CD8-positive, alpha-beta memory T cell (primary cell): ENCODE measurements at regions not wholly inside any gene's neighbourhood (a gene's known extent, or its start where the extent isn't known, plus 50 kb on each side); places are given as distances from the start of the nearest gene placed in this dataset.
"Not testable (repeated sequence)": the region's sequence is repeated elsewhere in the genome, so short reads cannot be mapped to it uniquely, and the experiment has no call there.

Experiments used
- CTCF ChIA-PET: fragments of 350-600 bp; sonication (Branson Sonifier 250); formaldehyde crosslinking; loops from one replicate; lab custom pipeline; 2021; ENCODE audit warnings: antibody characterized with exemption; lab: Charles Lee
- POLR2A ChIA-PET: fragments of 350-600 bp; sonication (Branson Sonifier 250); formaldehyde crosslinking; loops from one replicate; lab custom pipeline; 2021; ENCODE audit warnings: antibody characterized with exemption; lab: Charles Lee
- DNase-seq, 5 donors: peaks; one replicate each; pipeline versions ENCODE4 v3.0.0 to v3.0.0-alpha.2; 2020 to 2022; ENCODE audit warnings: mixed read lengths in 1 of 5
- H3K27ac ChIP-seq: one replicate; pipeline ENCODE4 v1.7.0; 2013; ENCODE audit warnings: low read depth, mild to moderate bottlenecking, low read length, moderate library complexity
- H3K27me3 ChIP-seq: 2 replicates; pipeline ENCODE4 v1.7.0; 2013; ENCODE audit warnings: low read length, mild to moderate bottlenecking; ENCODE audit not compliant: insufficient read depth, poor library complexity, severe bottlenecking
- H3K36me3 ChIP-seq: 2 replicates; pipeline ENCODE4 v1.7.0; 2013; ENCODE audit warnings: mild to moderate bottlenecking, low read length, moderate library complexity; ENCODE audit not compliant: insufficient read depth
- H3K4me1 ChIP-seq: 2 replicates; pipeline ENCODE4 v1.7.0; 2013; ENCODE audit warnings: mild to moderate bottlenecking, low read length, moderate library complexity; ENCODE audit not compliant: insufficient read depth
- H3K4me3 ChIP-seq: 2 replicates; pipeline ENCODE4 v1.7.0; 2013; ENCODE audit warnings: mild to moderate bottlenecking, low read length
- H3K9me3 ChIP-seq: 2 replicates; pipeline ENCODE4 v1.7.0; 2013; ENCODE audit warnings: mild to moderate bottlenecking, low read length
- H3K27ac Mint-ChIP-seq, 8 donors: one replicate each; pipeline ENCODE4 v1.8.0; 2020 to 2021; ENCODE audit warnings: mixed read lengths in 8 of 8, mild to moderate bottlenecking in 6 of 8, inconsistent platforms in 3 of 8, moderate library complexity in 3 of 8
- H3K27me3 Mint-ChIP-seq, 2 donors: one replicate each; pipeline ENCODE4 v1.8.0; 2020 to 2021; ENCODE audit warnings: mixed read lengths in 2 of 2, mild to moderate bottlenecking in 1 of 2, moderate library complexity in 1 of 2
- H3K36me3 Mint-ChIP-seq, 3 donors: one replicate each; pipeline ENCODE4 v1.8.0; 2020 to 2021; ENCODE audit warnings: mixed read lengths in 3 of 3, inconsistent platforms in 1 of 3, mild to moderate bottlenecking in 1 of 3
- H3K4me1 Mint-ChIP-seq, 3 donors: one replicate each; pipeline ENCODE4 v1.8.0; 2020 to 2021; ENCODE audit warnings: mixed read lengths in 3 of 3, inconsistent platforms in 1 of 3, mild to moderate bottlenecking in 1 of 3
- H3K4me3 Mint-ChIP-seq, 7 donors: one replicate each; pipeline ENCODE4 v1.8.0; 2020 to 2021; ENCODE audit warnings: mixed read lengths in 7 of 7, mild to moderate bottlenecking in 6 of 7, moderate library complexity in 4 of 7, inconsistent platforms in 2 of 7
- H3K9me3 Mint-ChIP-seq, 5 donors: one replicate each; pipeline ENCODE4 v1.8.0; 2020 to 2022; ENCODE audit warnings: mixed read lengths in 5 of 5, mild to moderate bottlenecking in 3 of 5, moderate library complexity in 2 of 5, inconsistent platforms in 1 of 5

DNA sequence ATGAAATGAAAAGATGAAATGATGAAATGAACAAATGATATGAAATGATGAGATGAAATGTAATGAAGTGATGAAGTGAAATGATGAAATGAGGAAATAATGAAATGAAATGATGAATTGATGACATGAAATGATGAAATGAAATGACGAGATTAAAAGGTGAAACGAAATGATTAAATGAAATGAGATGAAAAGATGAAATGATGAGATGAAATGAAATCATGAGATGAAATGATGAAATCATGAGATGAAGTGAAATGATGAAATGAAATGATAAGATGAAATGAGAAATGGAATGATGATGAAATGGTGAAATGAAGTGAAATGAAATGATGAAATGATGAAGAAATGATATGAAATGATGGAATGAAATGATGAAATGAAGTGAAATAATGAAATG, 221.7 kb upstream of the VKORC1L1 start:
- H3K27me3 ChIP-seq, H3K36me3 Mint-ChIP-seq, H3K4me3 ChIP-seq, H3K27me3 Mint-ChIP-seq, H3K4me3 Mint-ChIP-seq, H3K4me1 Mint-ChIP-seq, DNase-seq, H3K9me3 Mint-ChIP-seq, H3K9me3 ChIP-seq, H3K27ac ChIP-seq, H3K27ac Mint-ChIP-seq, POLR2A ChIA-PET, H3K4me1 ChIP-seq, CTCF ChIA-PET, H3K36me3 ChIP-seq: not testable (repeated sequence)

DNA sequence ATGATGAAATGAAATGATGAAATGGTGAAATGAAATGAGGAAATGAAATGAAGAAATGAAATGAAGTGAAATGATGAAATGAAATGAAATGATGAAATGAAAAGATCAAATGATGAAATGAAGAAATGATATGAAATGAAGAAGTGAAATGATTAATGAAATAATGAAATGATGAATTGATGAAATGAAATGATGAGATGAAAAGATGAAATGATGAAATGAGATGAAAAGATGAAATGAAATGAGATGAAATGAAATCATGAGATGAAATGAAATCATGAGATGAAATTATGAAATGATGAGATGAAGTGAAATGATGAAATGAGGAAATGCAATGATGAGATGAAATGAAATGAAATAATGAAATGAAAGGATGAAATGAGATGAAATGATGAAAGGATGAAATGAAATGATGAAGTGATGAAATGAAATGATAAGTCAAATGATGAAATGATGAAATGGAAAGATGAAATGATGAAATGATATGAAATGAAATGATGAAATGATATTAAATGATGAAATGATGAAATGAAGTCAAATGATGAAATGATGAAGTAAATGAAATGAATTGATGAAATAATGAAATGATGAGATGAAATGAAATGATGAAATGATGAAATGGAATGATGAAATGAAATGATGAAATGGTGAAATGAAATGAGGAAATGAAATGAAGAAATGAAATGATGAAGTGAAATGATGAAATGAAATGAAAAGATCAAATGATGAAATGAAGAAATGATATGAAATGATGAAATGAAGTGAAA, 220.9 kb upstream of the VKORC1L1 start:
- H3K27ac Mint-ChIP-seq = peak overlapping the region in 1 of 8 donors; percentile 92
- H3K36me3 Mint-ChIP-seq, H3K36me3 ChIP-seq, H3K27me3 Mint-ChIP-seq, H3K27ac ChIP-seq, H3K4me1 ChIP-seq, H3K4me1 Mint-ChIP-seq, POLR2A ChIA-PET, CTCF ChIA-PET, H3K27me3 ChIP-seq, H3K4me3 Mint-ChIP-seq, H3K9me3 Mint-ChIP-seq, H3K4me3 ChIP-seq, DNase-seq, H3K9me3 ChIP-seq: not testable (repeated sequence)

- H3K27me3 Mint-ChIP-seq, H3K27ac Mint-ChIP-seq, H3K27me3 ChIP-seq, CTCF ChIA-PET, DNase-seq, H3K9me3 Mint-ChIP-seq, H3K4me3 Mint-ChIP-seq, H3K36me3 ChIP-seq, H3K4me3 ChIP-seq, H3K36me3 Mint-ChIP-seq, POLR2A ChIA-PET, H3K9me3 ChIP-seq, H3K27ac ChIP-seq, H3K4me1 Mint-ChIP-seq, H3K4me1 ChIP-seq: not testable (repeated sequence)
Measured at GRCh38 chr7:65652669-65653068, 220.2 kb upstream of the VKORC1L1 start.

DNA sequence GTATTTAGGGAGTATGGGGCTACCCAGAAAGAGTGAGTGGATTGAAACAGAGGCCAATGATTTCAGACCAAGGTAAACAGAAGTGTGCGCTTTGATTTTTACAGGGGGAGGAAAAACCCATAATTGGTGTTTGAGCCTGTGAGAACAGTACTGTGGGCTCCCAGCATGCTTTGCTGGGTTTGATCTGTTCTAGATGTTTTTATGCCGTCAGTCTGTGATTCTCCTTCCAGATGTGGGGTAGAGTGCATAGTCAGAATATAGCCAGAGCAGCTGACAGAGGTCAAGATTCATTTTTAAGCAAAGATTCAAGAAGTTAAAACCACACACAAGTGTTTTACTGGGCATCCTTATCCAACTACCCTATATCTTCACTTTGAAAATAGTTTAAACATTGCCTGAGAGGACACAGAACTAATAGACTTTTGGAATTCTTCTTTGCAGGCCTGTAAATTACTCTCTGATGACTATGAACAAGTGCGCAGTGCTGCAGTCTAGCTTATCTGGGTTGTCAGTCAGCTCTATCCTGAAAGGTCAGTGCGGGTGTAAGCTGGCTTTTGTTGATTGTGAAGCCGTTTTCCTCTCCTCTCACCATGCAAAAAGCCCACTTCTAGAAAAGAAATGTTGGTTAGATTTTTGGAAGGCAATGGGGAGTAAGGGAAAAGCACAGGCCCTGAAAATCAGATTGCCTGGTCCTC, 216.2 kb upstream of the VKORC1L1 start:
- H3K4me1 ChIP-seq, CTCF ChIA-PET, H3K27ac Mint-ChIP-seq, H3K27me3 Mint-ChIP-seq, H3K9me3 ChIP-seq, H3K36me3 ChIP-seq, H3K27ac ChIP-seq, POLR2A ChIA-PET, H3K4me1 Mint-ChIP-seq, H3K36me3 Mint-ChIP-seq, H3K4me3 Mint-ChIP-seq, H3K4me3 ChIP-seq, H3K9me3 Mint-ChIP-seq, DNase-seq, H3K27me3 ChIP-seq: not testable (repeated sequence)

DNA sequence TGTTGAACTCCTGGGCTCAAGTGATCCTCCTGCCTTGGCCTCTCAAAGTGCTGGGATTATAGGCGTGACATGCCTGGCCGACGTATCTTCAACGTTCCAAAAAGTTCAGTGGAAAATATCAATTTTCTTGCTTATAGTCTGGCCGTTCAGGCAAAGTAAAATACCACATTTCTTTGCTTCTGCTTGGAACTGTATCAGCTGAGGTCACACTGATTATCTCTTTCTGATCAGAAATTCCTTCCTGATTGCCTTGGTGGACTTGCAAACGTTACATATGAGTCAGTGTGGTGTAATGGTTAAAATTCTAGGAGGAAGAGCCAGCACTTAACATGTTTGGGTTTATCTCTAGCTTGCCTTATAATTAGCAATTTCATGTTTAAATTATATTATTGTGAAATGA, 189.5 kb upstream of the VKORC1L1 start:
- H3K9me3 Mint-ChIP-seq, CTCF ChIA-PET, POLR2A ChIA-PET, H3K27me3 Mint-ChIP-seq, H3K4me1 ChIP-seq, H3K9me3 ChIP-seq, H3K4me1 Mint-ChIP-seq, H3K27me3 ChIP-seq, H3K36me3 ChIP-seq, H3K4me3 ChIP-seq, DNase-seq, H3K27ac ChIP-seq, H3K27ac Mint-ChIP-seq, H3K36me3 Mint-ChIP-seq, H3K4me3 Mint-ChIP-seq: not testable (repeated sequence)

DNA sequence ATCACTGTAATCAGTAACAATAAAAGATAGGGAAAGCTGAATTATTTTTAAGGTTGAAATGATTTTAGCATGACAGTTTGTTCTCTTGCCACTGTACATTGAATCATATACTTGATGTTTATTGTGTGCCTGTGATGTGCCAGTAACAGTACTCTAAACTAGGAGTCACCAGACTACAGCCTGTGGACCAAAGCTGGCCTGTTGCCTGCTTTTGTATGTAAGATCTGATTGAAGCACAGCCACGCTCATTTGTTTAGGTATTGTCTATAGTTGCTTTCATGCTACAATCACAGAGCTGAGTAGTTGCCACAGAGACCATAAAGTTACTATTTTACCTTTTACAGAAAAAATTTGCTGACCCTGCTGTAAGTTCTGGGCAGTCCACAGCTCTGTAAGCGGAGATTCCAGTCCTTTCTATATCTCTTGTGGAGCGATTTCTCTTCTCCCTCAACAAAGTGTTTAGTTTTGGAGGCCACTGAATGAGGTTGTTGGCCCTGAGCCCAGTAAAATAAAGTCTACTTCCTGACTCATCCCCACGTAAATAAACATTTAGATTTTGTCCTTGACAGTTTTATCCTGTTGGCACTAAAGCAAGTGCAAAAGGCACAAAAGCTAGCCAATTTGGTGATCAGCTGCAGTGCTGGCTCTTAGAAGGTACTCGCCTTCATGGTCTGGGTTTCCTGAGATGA, 173.7 kb upstream of the VKORC1L1 start:
- H3K27me3 Mint-ChIP-seq, H3K9me3 ChIP-seq, H3K4me1 ChIP-seq, DNase-seq, H3K27me3 ChIP-seq, H3K4me3 ChIP-seq, H3K9me3 Mint-ChIP-seq, H3K27ac ChIP-seq, H3K27ac Mint-ChIP-seq, H3K36me3 Mint-ChIP-seq, H3K4me1 Mint-ChIP-seq, H3K36me3 ChIP-seq, H3K4me3 Mint-ChIP-seq, CTCF ChIA-PET, POLR2A ChIA-PET: not testable (repeated sequence)

- CTCF ChIA-PET, H3K4me3 Mint-ChIP-seq, DNase-seq, H3K27me3 Mint-ChIP-seq, H3K36me3 ChIP-seq, H3K4me1 Mint-ChIP-seq, POLR2A ChIA-PET, H3K9me3 Mint-ChIP-seq, H3K9me3 ChIP-seq, H3K27me3 ChIP-seq, H3K4me1 ChIP-seq, H3K4me3 ChIP-seq, H3K27ac ChIP-seq, H3K36me3 Mint-ChIP-seq: not testable (repeated sequence)
- peak overlapping the region in 1 of 8 donors; percentile 69 for H3K27ac Mint-ChIP-seq
Measured at GRCh38 chr7:65699715-65700356, 173.0 kb upstream of the VKORC1L1 start.

GRCh38 chr7:65719123-65719798, 153.6 kb upstream of the VKORC1L1 start:
- H3K27me3 ChIP-seq, H3K4me1 ChIP-seq, H3K27me3 Mint-ChIP-seq, CTCF ChIA-PET, H3K4me1 Mint-ChIP-seq, H3K9me3 ChIP-seq, H3K27ac Mint-ChIP-seq, H3K4me3 Mint-ChIP-seq, POLR2A ChIA-PET, H3K4me3 ChIP-seq, DNase-seq, H3K36me3 Mint-ChIP-seq, H3K27ac ChIP-seq, H3K9me3 Mint-ChIP-seq, H3K36me3 ChIP-seq: not testable (repeated sequence)
